ENCODE measurements at regions not wholly inside any gene's neighbourhood (a gene's known extent, or its start where the extent isn't known, plus 50 kb on each side); places are given as distances from the start of the nearest gene placed in this dataset.

DNA sequence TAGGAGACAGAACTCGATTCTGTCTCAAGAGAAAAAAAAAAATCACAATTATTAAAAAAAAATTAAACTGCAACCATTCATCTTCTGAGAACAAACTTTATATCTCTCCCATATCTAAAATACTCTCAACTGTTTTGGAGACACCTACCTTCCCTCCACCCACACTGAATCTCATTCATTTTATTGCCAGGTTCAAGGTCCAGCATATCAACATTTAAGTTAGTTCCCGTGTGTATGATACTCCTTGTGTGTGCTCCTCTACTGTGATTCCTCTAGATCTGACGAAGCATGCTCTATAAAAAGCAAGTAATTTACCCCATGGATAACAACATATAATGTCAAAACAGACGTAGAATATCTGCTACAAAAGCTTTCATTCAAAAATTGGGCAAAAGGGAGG, 351.8 kb upstream of the SORCS1 start:
- no peak for TF ChIP-seq POLR2A (IDR thresholded peaks at IDR 0.05; ENCODE audit: borderline replicate concordance, extremely low read depth, insufficient read depth, insufficient read length)
- TF ChIP-seq, protein P1, sequence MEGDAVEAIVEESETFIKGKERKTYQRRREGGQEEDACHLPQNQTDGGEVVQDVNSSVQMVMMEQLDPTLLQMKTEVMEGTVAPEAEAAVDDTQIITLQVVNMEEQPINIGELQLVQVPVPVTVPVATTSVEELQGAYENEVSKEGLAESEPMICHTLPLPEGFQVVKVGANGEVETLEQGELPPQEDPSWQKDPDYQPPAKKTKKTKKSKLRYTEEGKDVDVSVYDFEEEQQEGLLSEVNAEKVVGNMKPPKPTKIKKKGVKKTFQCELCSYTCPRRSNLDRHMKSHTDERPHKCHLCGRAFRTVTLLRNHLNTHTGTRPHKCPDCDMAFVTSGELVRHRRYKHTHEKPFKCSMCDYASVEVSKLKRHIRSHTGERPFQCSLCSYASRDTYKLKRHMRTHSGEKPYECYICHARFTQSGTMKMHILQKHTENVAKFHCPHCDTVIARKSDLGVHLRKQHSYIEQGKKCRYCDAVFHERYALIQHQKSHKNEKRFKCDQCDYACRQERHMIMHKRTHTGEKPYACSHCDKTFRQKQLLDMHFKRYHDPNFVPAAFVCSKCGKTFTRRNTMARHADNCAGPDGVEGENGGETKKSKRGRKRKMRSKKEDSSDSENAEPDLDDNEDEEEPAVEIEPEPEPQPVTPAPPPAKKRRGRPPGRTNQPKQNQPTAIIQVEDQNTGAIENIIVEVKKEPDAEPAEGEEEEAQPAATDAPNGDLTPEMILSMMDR (IDR thresholded peaks at IDR 0.05 in 2 of 3, conservative IDR thresholded peaks at IDR 0.05 in 1 of 3; ENCODE audit: borderline replicate concordance in 1 of 3, insufficient read depth in 1 of 3, low read depth in 2 of 3, low read length in 2 of 3) = no peak
- no peak for TF ChIP-seq POLR2AphosphoS5 (IDR thresholded peaks at IDR 0.05; ENCODE audit: low read depth, low read length)
- TF ChIP-seq EZH2phosphoT487 (IDR thresholded peaks at IDR 0.05; ENCODE audit: borderline replicate concordance) = no peak
- TF ChIP-seq, protein P2, sequence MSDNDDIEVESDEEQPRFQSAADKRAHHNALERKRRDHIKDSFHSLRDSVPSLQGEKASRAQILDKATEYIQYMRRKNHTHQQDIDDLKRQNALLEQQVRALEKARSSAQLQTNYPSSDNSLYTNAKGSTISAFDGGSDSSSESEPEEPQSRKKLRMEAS (IDR thresholded peaks at IDR 0.05) = no peak
- TF ChIP-seq CEBPB (IDR thresholded peaks at IDR 0.05; ENCODE audit: low read depth) = no peak

All from HCT116 (cell line).